Loucy (cell line): ENCODE measurements at regions not wholly inside any gene's neighbourhood (a gene's known extent, or its start where the extent isn't known, plus 50 kb on each side); places are given as distances from the start of the nearest gene placed in this dataset.

Experiments
- H2AFZ ChIP-seq: fragments of 200-600 bp; sonication (generic); 2 replicates; pipeline ENCODE4 v1.6.0; 2016; ENCODE audit warnings: antibody characterized with exemption, mild to moderate bottlenecking, low read length, moderate library complexity
- H3F3A ChIP-seq: fragments of 200-600 bp; 2 replicates; pipeline ENCODE4 v1.6.0; 2016; ENCODE audit warnings: antibody characterized with exemption, low read depth, mild to moderate bottlenecking
- H3K27me3 ChIP-seq: fragments of 200-600 bp; sonication (generic); 2 replicates; pipeline ENCODE4 v1.6.1; 2014; ENCODE audit warnings: low read length, mild to moderate bottlenecking; ENCODE audit not compliant: insufficient read depth, poor library complexity, severe bottlenecking
- H3K36me3 ChIP-seq: fragments of 200-600 bp; sonication (generic); 2 replicates; pipeline ENCODE4 v1.6.1; 2016; ENCODE audit warnings: low read length; ENCODE audit not compliant: insufficient read depth
- H3K4me1 ChIP-seq: fragments of 200-600 bp; sonication (generic); 2 replicates; pipeline ENCODE4 v1.5.1; 2014; ENCODE audit warnings: low read length, mild to moderate bottlenecking; ENCODE audit not compliant: insufficient read depth, poor library complexity, severe bottlenecking
- H3K4me2 ChIP-seq: fragments of 200-600 bp; sonication (generic); 2 replicates; pipeline ENCODE4 v1.6.0; 2014; ENCODE audit warnings: antibody characterized with exemption, low read length, low read depth, mild to moderate bottlenecking; ENCODE audit not compliant: poor library complexity, severe bottlenecking
- H3K4me3 ChIP-seq: fragments of 200-600 bp; sonication (generic); 2 replicates; pipeline ENCODE4 v1.5.1; 2014; ENCODE audit warnings: low read length, mild to moderate bottlenecking, mixed read lengths; ENCODE audit not compliant: poor library complexity, severe bottlenecking
- H3K79me2 ChIP-seq: fragments of 200-600 bp; sonication (generic); 2 replicates; pipeline ENCODE4 v1.6.1; 2014; ENCODE audit warnings: low read length; ENCODE audit not compliant: insufficient read depth
- H3K9ac ChIP-seq: fragments of 200-600 bp; sonication (generic); 2 replicates; pipeline ENCODE4 v1.6.0; 2014; ENCODE audit warnings: mild to moderate bottlenecking, low read depth, low read length, moderate library complexity; ENCODE audit not compliant: poor library complexity, severe bottlenecking
- H3K9me2 ChIP-seq: fragments of 200-600 bp; sonication (generic); replicated peaks from 2 replicates; pipeline ENCODE4 v1.6.1; 2016; ENCODE audit warnings: low read depth, low read length, mixed read lengths
- H3K9me3 ChIP-seq: fragments of 200-600 bp; sonication (generic); 2 replicates; pipeline ENCODE4 v1.6.1; 2014; ENCODE audit warnings: mild to moderate bottlenecking, antibody characterized with exemption, low read length, low read depth; ENCODE audit not compliant: insufficient read depth
- H4K20me1 ChIP-seq: fragments of 200-600 bp; sonication (generic); 2 replicates; pipeline ENCODE4 v1.6.0; 2014; ENCODE audit warnings: antibody characterized with exemption, low read length, mild to moderate bottlenecking; ENCODE audit not compliant: insufficient read depth, poor library complexity, severe bottlenecking
- EZH2phosphoT487 ChIP-seq: fragments of 200-600 bp; IDR thresholded peaks from 2 replicates; pipeline ENCODE4 v1.6.1; 2018; ENCODE audit warnings: antibody characterized with exemption, mild to moderate bottlenecking, moderate library complexity, borderline replicate concordance
- TF ChIP-seq, protein P1 (sequence below): fragments of 200-600 bp; sonication (generic); conservative IDR thresholded peaks from 2 replicates; pipeline ENCODE4 v1.5.1; 2014; ENCODE audit warnings: mild to moderate bottlenecking, antibody characterized with exemption, low read length

DNA sequence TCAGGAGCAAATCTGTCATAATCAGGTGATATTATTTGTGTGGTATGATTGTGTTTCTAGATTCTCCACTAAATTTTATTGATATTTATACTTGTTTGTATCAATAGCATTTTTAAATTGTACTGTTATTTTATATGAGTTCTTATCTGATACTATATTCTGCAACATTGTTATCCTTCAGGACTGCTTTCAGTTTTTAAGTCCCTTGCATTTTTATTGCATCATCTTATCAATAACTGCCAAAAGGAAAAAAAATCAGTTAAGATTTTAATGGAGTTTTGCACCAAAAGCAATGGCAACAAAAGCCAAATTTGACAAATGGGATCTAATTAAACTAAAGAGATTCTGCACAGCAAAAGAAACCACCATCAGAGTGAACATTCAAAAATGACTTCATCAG is 741.3 kb upstream of the CTNND2 start:
- Histone ChIP-seq H3K9ac (no peak overlapping the region), H3K79me2 (no peaks in the 10 kb centered on the region), H3K4me3 (no peak overlapping the region), H3K9me3 (no peaks in the 10 kb centered on the region), H3K9me2 (no peaks in the 10 kb centered on the region), H3K27me3 (no peaks in the 10 kb centered on the region), H3K4me2 (no peak overlapping the region), H3F3A (no peaks in the 10 kb centered on the region), H3K4me1 (no peaks in the 10 kb centered on the region), H4K20me1 (no peaks in the 10 kb centered on the region), H2AFZ (no peak overlapping the region), H3K36me3 (no peaks in the 10 kb centered on the region)
- TF ChIP-seq, protein P1, sequence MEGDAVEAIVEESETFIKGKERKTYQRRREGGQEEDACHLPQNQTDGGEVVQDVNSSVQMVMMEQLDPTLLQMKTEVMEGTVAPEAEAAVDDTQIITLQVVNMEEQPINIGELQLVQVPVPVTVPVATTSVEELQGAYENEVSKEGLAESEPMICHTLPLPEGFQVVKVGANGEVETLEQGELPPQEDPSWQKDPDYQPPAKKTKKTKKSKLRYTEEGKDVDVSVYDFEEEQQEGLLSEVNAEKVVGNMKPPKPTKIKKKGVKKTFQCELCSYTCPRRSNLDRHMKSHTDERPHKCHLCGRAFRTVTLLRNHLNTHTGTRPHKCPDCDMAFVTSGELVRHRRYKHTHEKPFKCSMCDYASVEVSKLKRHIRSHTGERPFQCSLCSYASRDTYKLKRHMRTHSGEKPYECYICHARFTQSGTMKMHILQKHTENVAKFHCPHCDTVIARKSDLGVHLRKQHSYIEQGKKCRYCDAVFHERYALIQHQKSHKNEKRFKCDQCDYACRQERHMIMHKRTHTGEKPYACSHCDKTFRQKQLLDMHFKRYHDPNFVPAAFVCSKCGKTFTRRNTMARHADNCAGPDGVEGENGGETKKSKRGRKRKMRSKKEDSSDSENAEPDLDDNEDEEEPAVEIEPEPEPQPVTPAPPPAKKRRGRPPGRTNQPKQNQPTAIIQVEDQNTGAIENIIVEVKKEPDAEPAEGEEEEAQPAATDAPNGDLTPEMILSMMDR: no peak
- no peak for TF ChIP-seq EZH2phosphoT487

DNA sequence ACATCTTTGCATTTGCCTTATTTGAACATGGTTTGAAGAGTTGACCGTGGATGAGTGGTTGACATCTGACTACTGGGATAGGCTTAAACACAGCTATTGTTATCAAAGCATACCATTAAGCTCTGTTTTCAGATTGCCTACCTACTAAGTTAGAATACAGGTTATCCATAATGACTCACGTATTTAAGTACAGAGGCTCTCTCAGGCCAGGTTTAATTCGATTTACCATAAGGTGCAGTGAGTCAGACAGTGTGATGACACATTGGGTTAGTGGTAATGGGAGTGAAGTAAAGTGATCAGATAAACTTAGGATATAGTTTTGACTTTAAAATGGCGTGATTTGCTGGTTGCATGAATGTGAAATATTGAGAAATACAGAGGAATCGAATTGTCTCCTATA is 732.0 kb upstream of the CTNND2 start:
- TF ChIP-seq, protein P1: no peak
- no peak for TF ChIP-seq EZH2phosphoT487
- H3K9me2 ChIP-seq: no peaks in the 10 kb centered on the region
- H3K4me2 ChIP-seq: no peak overlapping the region
- no peaks in the 10 kb centered on the region for H3F3A ChIP-seq
- H3K4me3 ChIP-seq: no peak overlapping the region
- no peaks in the 10 kb centered on the region for H3K36me3 ChIP-seq
- no peaks in the 10 kb centered on the region for H4K20me1 ChIP-seq
- H3K27me3 ChIP-seq: no peaks in the 10 kb centered on the region
- no peaks in the 10 kb centered on the region for H3K79me2 ChIP-seq
- H3K9me3 ChIP-seq: no peaks in the 10 kb centered on the region
- no peaks in the 10 kb centered on the region for H3K4me1 ChIP-seq
- H3K9ac ChIP-seq: no peak overlapping the region
- no peak overlapping the region for H2AFZ ChIP-seq

DNA sequence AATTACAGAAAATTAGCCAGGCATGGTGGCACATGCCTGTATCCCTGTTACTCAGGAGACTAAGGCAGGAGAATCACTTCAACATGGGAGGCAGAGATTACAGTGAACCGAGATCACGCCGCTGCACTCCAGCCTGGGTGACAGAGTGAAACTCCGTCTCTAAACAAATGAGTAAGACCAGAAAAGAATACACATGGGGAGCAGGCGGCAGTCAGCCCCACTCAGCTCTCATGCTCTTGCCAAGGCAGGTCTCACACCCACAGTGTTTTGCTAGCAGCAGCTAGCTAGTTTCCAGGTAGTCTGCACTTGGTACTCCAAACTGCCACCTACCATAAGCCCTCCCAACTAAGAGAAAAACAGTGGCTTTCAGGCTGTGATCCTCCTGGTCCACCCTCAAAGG is 722.3 kb upstream of the CTNND2 start:
- H3K4me2 ChIP-seq: no peak overlapping the region
- no peaks in the 10 kb centered on the region for H3K4me1 ChIP-seq
- no peaks in the 10 kb centered on the region for H3K9me3 ChIP-seq
- no peak overlapping the region for H2AFZ ChIP-seq
- no peaks in the 10 kb centered on the region for H3K79me2 ChIP-seq
- no peaks in the 10 kb centered on the region for H3F3A ChIP-seq
- no peaks in the 10 kb centered on the region for H3K9me2 ChIP-seq
- H4K20me1 ChIP-seq: no peaks in the 10 kb centered on the region
- H3K9ac ChIP-seq: no peak overlapping the region
- H3K36me3 ChIP-seq: no peaks in the 10 kb centered on the region
- no peak overlapping the region for H3K4me3 ChIP-seq
- no peaks in the 10 kb centered on the region for H3K27me3 ChIP-seq
- TF ChIP-seq EZH2phosphoT487: no peak
- TF ChIP-seq, protein P1: no peak
